SHP77 (cell line): ENCODE measurements at regions not wholly inside any gene's neighbourhood (a gene's known extent, or its start where the extent isn't known, plus 50 kb on each side); places are given as distances from the start of the nearest gene placed in this dataset.
"Not testable (repeated sequence)": the region's sequence is repeated elsewhere in the genome, so short reads cannot be mapped to it uniquely, and the experiment has no call there.

ENCODE experiments used
- DNase-seq, 2 experiments: peaks; one replicate each; lab custom pipeline; 2025; lab: John Stamatoyannopoulos, UW

DNA sequence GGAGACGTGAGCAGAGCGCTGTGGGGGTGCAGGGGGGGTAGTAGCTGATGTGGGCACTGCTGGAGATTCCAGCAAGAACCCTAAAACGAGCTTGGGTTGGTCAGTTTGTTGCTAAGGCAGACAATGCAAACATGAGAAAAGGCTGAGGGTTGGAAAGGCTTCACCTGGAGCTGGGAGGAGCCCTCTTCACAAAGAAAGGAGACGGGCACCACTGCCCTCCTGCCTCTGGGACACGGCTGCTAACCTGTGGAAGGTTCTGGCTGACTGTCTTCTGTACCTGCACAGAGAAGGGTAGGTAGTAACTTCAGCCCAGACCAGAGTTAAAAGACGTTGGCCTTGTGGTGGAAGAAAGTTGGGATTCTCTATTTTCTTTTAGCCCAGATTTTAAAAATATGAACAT, 108.7 kb downstream of the SUCLA2 start:
- no peak for DNase-seq

DNA sequence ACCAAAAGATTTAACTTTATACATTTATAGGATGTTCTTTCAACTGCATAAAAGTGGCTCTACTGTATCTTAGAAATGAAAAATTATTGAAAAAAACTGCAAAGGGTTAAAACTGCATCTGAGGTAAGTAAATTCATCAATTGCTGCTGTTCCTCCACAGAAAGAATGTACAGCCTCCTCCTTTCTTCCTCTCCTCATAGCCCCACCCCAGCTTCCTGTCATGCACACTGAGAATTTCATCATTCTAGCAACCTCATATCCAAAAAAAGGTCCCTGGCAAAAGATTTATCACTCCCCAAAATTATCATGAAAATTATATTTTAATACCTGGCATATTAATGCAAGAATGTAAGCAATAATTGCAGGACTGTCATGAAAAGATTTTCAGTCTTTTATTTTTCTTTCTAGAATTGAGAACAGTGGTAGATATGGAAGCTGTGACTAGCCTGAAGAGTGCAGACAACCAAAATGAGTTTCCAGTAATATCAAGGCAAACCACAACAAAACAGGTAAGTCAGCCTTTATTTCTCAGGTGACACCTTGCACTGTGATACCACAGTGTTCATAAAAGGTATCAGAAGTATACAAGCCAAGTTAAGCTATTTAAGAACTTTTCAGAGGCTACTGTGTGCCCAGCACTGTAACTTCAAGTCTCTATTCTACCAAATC, 110.8 kb downstream of the SUCLA2 start:
- no peak for DNase-seq

DNA sequence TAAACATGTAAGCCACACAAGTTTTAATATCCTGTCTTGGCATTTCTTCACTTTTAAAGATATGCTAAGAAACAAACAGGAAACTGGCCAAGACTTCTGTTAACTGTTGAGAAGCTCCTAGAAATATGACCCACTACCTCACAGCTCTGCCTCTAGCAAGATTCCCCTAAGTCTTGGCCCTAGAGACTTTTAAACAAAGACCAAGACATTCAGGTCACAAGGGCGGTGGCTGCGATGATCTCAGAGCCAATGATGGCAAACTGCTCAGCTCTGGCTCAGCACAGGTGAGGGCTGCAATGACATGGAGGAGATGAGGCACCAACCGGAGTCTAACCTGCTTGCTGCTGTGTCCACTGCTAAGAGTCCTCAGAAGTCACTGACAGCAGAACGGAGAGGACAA, 114.8 kb downstream of the SUCLA2 start:
- no peak for DNase-seq

DNA sequence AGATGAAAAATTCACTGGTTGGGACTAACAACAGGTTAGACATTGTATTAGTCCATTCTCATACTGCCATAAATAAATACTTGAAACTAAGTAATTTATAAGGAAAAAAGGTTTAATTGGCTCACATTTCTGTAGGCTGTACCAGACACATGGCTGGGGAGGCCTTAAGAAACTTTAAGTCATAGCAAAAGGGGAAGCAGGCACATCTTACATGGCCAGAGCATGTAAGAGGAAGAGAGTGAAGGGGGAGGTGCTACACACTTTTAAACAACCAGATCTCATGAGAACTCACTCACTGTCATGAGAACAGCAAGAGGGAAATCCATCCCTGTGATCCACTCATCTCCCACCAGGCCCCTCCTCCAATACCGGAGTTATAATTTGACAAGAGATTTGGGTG, 125.9 kb downstream of the SUCLA2 start:
- no peak for DNase-seq

DNA sequence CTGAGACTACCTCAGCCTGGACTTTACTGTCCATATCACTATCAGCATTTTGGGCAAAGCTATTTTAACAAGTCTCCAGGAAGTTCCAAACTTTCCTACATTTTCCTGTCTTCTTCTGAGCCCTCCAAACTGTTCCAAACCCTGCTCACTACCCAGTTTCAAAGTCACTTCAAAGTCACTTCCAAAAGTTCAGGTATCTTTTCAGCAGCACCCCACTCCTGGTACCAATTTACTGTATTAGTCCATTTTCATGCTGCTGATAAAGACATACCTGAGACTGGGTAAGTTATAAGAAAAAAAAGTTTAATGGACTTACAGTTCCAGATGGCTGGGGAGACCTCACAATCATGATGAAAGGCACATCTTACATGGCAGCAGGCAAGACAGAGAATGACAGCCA, 127.1 kb downstream of the SUCLA2 start:
- not testable (repeated sequence) for DNase-seq

DNA sequence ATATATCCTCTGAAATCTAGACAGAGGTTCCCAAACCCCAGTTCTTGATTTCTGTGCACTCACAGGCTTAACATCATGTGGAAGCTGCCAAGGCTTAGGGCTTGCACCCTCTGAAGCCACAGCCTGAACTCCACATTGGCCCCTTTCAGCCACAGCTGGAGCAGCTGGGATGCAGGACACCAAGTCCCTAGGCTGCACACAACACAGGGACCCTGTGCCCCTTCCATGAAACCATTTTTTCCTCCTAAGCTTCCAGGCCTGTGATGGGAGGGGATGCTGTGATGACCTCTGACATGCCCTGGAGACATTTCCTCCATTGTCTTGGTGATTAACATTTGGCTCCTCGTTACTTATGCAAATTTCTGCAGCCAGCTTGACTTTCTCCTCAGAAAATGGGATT, 127.8 kb downstream of the SUCLA2 start:
- not testable (repeated sequence) for DNase-seq

DNA sequence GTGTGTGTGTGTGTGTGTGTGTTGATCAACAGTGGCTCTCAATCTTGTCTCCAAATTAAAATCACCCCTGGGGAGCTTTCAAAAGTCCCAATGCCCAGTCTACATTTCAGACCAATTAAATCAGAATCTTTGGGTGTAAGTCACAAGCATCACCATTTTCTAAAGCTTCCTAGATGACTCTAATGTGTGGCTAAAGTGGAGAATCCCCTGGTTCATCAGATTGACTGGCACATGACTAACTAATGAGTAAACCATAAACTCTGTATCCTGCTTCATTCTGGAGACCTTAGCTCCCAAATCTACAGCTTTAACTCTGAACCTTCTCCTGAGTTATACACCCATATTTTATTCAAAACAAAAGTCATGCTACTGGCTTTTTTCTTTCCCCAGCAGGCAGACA, 131.3 kb downstream of the SUCLA2 start:
- no peak for DNase-seq

DNA sequence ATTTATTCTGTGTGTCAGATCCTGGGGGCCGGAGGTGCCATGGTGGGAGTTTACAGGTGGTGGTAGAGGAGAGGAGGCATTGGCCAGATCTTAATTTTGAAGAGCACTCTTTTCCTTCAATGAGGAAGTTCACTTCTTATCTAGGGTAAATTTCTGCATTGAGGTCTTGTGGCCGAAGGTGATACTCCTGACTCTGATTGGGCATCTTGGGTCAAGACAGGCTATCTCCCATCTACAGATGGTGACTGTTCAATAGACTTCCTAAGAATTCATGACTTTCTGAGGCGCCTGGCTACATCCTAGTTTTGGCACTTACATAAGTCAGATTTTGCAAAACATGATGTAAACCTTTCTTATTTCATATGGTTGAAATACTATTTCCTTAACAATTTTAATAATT, 135.2 kb downstream of the SUCLA2 start:
- DNase-seq, result no peak

DNA sequence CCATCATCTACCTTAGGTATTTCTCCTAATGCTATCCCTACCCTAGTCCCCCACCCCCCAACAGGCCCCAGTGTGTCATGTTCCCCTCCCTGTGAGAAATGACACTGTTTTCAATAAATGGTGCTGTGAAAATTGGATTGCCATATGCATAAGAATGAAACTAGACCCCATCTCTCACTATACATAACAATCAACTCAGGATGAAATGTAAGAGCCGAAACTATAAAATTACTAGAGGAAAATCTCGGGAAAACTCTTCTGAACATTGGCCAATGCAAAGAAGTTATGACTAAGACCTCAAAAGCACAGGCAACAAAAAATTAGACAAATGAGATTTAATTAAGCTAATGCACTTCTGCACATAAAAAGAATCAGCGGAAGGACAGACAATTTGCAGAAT, 138.2 kb downstream of the SUCLA2 start:
- no peak for DNase-seq

DNA sequence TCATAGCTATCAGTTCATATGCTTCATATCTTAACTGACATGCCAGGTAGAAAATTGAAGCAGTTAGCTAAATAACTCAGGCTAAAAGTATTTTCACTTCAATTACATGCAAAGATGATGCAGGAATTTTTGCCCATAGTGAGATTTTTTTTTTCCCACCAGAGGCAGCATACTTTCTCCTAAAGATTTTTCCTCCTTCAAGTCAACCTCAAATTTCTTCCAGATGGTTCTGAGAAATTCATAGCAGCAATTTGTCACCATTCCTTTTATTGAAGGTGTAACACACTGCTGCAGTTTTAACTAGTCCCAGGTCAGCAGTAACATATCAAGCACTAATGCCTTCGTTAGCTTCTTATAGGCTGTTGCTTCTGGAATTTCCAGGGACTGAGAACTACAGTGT, 141.9 kb downstream of the SUCLA2 start:
- no peak for DNase-seq

DNA sequence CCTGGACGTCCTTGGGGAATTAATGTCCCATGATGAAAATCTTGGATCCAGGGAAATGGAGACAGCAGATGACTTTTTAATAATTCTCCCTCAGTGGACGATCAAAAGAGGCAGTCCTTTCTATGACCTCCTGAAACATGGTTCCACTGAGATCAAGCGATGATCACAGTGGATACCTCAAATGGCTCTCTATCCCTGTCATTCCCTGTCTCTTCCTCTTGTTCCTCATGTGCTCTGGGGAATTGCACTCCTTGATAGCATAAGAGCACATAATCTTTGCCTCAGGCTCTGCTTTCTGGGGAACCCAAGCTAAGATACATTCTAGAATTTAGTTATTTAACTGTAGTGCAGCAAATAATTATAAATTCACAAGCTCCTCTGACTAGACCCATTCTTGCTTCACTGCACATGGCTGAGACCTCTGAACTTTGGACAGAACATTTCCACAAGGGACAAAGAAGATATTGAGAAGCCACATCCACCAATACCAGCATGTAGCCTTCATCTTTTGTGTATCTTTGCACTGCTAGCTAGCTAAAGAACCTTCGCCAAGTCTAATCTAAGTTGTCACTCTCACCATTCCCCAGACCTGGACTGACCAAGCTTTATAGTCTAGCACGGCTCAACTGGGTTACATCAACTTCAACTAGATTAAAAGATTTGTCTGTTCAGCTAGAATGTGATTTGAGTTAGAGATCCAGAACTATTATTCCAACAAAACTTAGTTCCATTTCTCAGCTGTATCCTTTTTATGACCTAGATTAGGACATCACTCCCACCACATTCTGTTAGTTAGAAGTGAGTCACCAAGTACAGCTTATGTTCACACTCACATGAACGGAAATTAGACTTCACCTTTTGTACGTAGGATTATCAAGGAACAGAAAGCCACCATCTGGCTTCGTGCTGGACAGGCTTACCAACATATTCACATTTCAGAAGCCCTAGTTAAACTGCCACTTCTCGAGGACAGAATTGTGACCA, 142.7 kb downstream of the SUCLA2 start:
- DNase-seq, result no peak

DNA sequence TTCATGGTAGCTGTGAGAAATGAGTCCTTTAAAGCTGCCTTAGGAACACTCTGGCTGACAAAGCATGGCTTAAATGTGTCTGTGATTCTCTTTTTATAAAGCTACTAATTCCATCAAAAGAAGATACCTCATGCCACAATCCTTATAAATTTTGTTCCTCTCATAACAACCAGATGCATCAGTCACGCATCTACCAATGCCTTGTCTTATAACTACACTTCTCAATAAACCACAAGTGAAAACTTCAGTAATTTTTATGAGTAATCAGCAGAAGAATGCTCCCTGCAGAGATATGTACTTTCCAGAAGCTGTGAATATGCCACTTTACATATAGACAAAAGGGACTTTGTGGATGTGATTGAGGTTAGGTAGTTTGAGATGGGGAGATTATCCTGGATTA, 147.8 kb downstream of the SUCLA2 start:
- no peak for DNase-seq

DNA sequence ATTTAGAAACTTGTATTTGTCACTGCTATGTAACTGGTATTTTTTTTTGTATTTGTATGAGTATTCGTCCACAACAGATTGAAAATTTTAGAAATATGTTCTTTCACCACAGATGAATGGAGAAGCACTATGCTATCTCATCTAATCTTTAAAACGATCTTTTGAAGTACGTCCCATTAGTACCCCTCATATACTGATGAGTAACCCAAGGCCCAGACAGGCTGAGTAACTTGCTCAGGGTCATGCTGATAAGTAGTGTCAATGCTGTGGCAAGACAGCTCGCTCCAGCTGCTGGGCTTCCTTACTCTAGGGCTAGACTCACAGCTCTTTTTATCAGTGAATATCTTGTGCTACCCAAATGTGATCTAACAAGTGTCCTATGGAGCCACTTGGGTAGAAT, 154.2 kb downstream of the SUCLA2 start:
- DNase-seq, result no peak

DNA sequence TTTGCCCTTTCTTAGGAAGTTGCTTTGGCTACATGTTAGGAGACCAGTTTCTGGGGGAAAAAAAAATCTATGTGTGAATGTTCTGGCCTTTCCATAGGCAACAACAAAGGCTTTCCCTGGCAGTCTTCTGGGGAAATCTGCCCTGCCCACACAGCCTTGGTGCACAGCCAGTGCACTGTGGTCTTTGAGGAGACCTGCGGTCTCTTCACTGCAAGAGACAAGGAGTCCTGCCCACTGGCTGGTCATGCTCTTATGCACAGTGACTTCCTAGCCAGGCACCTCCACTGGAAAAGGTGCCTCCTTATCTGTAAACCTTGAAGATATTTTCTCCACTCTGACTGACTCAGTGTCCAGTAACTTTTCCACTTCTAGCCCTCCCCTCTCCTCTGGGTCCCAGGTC, 155.1 kb downstream of the SUCLA2 start:
- DNase-seq, result no peak

DNA sequence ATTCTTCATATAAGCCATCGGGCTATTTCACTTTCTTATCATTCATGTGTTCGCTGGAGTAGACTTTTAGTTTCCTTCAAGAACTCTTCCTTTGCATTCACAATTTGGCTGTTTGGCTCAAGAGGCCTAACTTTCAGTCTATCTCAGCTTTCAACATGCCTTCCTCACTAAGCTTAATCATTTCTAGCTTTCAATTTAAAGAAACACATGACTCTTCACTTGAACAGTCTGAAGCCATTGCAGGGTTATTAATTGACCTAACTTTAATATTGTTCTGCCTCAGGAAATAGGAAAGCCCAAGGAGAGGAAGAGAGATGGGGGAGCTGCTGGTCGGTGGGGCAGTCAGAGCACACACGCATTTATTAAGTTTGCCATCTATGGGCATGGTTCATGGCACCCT, 158.1 kb downstream of the SUCLA2 start:
- no peak for DNase-seq

DNA sequence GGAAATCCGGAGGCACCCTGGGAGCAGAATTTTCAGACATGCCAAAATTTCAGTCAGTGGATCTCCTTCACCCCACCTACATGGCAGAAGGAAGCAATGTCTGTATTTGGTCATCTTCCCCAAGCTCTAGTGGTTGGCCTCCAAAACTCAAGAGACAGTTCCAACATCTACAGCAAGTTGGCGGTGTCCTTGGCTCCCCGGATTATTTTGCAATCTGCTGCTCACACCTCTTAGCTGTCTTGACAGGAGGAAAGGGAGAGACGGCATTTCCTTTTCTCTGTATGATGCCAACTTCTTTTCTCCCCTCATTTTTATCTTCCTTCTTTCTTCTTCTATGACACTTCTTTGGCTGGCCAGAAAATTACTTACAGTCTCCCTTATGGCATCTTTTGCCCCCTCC, 159.9 kb downstream of the SUCLA2 start:
- DNase-seq, result no peak

DNA sequence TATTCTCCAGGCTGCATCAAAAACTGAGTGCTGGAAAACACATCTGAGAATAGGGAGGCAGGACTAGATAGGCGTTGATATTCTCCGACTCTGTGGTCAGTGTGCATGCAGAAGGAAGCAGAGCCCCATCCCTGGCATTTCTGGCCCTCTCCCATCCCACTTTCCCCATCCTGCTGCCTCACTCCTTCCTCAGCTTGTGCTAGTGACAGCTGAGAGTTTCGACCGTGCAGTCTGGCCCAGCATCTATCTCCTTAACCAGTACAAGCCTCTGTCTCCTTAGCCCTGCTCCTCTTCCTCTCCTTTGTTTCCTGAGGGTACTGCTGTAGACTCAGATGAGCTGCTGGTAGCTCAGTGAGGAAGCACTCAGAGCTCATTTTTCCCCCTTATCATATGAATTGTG, 163.2 kb downstream of the SUCLA2 start:
- no peak for DNase-seq

DNA sequence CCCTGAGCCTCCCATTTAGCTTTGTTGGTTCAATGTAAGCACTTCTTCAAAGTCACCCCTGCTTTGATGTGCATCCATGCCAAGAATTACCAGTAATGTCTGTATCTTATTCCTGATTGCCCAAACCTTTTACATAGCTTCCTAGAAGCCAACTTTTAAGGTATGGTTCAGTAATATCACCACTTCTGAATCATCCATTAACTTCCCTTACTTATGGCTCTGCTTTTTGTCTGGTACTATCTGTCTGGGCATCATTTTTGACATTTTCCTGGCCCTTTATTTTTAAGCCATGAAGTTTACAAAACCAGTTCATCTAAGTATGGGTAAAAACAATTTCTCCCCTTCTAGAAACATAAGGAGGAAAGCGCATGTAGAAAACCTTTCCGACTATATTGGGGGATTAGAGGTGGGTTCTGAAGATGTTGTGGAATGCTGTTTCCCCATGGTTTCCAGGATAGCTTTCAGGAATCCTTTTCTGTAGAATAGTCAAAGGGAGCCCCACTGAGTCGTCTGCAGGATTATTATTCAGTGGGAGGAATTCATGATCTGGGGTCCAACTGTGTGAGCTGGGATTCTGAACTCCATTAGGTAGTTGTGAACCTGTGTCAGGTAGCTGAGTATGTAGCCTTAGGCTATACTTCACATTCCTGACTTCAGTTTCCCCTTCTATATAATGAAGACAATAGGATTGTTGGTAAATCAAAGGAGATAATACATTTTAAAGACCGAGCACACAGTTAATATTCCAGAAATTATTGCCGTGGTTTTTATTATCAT, 163.8 kb downstream of the SUCLA2 start:
- DNase-seq, result no peak

DNA sequence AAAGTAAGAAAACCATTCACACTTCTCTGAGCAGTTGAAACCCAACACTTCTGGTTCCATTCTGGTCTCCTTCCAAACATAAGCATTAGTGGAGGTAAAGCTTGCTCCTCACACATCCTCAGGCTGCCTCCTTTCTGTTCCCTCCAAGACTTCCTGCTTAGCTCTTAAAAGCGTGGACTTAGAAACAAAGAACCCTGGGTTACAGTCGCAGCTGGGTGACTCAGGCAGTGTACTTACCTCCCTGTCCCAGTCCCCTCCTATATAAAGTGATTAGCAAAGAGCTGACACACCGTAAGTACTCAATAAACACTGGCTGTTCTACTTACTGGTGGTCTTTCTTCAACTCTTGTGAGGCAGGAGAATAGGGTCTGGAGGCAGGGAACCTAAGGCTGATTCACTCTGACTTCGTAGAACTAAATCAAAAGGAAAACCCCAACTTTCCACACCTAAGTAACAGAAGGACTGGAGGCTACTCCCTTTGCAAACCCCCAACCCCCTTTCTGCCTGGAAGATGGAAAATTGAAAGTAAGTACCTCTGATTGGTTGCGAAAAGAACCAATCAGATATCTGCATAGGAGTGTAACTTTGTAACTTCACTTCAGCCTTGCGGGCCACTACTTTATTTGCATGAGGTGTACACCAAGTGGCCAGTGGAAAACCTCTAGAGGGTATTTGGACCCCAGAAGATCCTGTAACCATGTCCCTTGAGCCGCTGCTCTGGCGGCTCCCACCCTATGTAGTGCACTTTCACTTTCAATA, 165.4 kb downstream of the SUCLA2 start:
- DNase-seq, result no peak

DNA sequence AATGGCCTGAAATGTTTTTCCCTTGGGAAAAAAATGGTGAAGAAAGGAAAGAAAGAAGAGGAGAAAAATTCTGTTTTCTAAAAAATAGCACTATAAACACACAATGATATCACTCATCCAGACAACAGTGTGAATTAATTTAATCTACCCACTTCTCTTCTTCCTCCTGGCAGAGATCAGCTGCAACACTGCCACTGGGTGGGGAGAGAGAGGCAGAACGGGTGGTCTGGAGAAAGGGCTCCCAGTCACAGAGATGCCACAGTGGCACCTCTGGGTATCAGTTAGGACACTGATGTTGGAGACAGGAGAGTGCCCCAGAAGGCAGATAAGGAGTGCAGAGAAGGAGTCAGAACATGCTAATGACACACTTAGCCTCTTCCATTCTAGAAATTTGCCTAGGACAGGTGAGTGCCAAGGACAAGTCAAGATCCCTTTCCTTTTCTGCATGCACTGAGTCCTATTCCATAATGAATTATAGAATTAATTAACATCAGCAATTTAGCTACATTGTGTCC, 168.6 kb downstream of the SUCLA2 start:
- no peak for DNase-seq

DNA sequence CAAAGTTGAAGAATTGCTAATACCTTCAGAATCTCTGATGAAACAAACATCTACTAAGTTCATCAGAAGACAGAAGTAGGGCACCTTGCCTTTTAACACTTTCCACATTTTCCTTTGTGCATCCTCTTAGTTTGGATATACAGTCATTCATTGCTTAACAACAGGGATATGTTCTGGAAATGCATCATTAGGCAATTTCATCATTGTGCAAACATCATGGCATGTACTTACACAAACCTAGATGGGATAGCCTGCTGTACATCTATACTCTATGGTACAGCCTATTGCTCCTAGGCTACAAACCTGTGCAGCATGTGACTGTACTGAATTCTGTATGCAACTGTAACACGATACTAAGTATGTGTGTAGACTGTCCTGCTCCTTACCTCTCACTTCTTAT, 169.8 kb downstream of the SUCLA2 start:
- no peak for DNase-seq

DNA sequence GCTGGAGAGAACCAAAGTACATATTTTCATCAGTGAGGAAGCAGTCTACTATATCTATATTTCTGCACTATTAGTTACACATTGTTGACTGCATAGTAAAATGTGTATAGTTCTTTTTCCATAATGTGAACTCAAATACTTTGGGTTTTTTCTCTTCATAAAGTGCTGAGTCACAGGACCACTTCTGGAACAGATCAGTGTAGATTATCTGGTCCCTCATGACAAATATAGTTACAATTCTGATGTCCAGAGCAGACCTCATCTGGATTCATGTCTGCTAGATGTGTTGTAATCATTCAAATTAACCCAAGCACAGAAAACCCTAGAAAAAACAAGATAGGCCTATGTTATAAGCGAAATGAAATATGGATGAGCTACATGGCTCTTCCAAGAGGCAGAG, 171.4 kb downstream of the SUCLA2 start:
- DNase-seq, result no peak
